ENCODE measurements at regions not wholly inside any gene's neighbourhood (a gene's known extent, or its start where the extent isn't known, plus 50 kb on each side); places are given as distances from the start of the nearest gene placed in this dataset.
"Not testable (repeated sequence)": the region's sequence is repeated elsewhere in the genome, so short reads cannot be mapped to it uniquely, and the experiment has no call there.

DNA sequence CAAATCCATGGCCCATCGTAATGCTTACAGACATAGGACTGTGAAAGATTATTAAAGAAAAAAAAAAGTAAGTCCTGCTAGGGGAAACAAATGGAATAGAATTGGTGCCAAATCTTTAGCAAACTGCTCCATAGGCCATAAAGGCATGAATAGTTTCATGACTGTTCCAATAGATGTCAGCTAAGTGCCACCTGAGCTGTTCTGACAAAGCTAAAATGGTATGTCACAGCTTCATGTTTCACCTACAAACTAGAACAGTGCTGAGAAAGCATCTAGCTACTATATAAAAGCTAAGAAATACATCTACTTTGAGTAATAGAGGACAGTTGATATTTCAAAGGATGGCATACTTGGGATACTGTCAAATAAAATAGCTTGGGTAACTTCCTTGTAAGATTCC is 771.6 kb upstream of the CA10 start:
- in situ Hi-C loops (cut with HindIII; ENCODE audit: low pct_unique_long_range_greater_than_20kb, low sequenced_read_pairs), result no loop called here
- DNase-seq (ENCODE audit: low read depth), result no peak

DNA sequence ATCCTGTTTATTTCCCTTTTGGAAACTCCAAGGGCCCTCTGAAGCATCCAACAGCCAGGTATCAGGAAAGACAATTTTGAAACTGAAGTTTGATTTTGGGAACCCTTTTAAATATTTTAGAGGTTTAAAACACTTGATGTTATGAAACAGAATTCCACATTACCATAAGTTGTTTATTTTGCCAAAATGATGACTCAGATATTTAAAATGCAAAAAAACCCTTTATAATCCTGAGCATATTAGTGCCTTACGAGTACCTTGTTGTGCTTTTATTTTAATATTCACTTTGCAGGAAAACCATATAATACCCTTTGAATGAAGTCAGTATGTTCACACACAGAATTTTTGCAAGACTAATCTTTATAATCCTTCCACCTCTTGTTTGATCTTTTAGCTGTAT is 765.1 kb upstream of the CA10 start:
- no peak for DNase-seq (ENCODE audit: low read depth)
- in situ Hi-C loops (cut with HindIII; ENCODE audit: low pct_unique_long_range_greater_than_20kb, low sequenced_read_pairs), result no loop called here

DNA sequence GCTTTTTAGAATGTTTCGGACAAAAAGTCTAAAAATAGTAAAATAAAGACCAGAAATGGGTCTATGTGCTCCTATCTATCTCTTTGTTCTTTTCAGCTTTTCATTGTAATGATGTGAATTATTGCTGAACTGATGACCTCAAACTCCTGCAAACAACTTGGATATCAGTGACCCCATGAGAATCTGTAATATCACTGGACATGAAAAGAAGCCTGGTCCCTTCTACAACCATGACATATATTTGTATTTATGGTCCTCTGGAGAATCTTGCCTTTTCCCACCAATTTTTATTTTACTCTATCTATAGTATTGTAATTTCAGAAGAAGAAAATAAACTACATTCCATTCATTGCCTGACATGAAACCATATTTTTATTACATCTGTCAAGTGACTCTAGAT is 740.7 kb upstream of the CA10 start:
- in situ Hi-C loops (cut with HindIII; ENCODE audit: low pct_unique_long_range_greater_than_20kb, low sequenced_read_pairs), result no loop called here
- DNase-seq (ENCODE audit: low read depth), result no peak

DNA sequence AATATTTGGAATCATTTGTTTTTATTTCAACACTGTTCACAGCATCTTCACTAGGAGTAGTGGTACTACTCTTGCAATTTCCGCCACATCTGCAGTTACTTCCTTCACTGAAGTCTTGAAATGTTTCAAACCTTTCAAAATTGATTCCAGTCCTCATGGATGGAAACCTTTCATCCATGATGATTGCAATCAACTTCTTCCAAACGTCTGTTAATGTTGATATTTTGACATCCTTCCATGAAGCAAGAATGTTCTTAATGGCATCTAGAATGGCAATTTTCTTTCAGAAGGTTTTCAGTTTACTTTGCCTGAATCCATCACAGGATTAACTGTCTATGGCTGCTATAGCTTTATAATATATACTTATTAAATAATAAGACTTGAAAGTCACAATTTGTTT is 736.8 kb upstream of the CA10 start:
- in situ Hi-C loops (cut with HindIII; ENCODE audit: low pct_unique_long_range_greater_than_20kb, low sequenced_read_pairs), result no loop called here
- DNase-seq (ENCODE audit: low read depth), result no peak

DNA sequence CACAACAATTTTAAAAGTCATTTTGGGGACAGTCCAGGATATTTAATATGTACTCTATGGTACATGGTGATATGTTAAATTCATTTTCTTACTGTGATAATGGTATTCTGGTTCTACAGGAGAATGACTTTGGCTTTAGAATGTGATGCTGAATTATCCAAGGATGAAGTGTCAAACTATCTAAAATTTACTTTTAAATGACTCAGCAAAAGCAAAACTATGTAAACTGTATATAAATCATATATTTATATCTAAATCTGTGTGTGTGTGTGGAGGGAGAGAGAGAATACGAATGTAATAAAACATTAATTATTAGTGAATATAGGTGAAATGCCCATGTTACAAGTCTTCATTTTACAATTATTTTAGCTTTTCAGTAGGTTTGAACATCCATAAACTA is 733.8 kb upstream of the CA10 start:
- DNase-seq (ENCODE audit: low read depth), result no peak
- in situ Hi-C loops (cut with HindIII; ENCODE audit: low pct_unique_long_range_greater_than_20kb, low sequenced_read_pairs), result no loop called here

DNA sequence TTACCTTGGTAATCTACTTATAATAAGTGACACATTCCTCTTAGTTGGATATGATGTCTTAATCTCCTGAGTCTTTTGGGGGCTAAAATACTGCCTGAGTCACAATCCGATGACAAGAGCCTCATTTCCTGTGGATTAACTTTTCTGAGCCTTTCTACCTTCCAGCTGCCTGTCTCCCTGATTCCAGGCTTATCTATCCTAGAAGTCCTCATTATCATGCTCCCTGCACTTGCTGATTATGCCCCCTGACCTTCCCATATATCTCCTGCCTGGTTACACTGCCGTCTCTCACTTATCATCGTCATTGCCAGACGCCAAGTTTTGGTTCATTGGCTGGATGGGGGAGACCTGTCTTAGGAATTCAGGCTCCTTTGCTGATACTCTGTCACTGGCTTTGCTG is 727.4 kb upstream of the CA10 start:
- no peak for DNase-seq (ENCODE audit: low read depth)
- in situ Hi-C loops (cut with HindIII; ENCODE audit: low pct_unique_long_range_greater_than_20kb, low sequenced_read_pairs), result no loop called here

DNA sequence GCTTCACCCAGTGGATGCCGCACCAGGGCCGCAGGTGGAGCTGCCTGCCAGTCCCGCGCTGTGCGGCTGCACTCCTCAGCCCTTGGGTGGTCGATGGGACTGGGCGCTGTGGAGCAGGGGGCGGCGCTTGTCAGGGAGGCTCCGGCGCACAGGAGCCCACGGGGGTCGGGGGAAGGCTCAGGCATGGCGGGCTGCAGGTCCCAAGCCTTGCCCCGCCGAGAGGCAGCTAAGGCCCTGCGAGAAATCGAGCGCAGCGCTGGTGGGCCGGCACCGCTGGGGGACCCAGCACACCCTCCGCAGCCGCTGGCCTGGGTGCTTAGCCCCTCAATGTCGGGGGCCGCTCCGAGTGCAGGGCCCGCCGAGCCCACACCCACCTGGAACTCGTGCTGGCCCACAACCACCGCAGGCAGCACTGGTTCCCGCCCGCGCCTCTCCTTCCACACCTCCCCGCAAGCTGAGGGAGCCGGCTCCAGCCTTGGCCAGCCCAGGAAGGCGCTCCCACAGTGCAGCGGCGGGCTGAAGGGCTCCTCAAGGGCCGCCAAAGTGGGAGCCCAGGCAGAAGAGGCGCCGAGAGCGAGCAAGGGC is 725.5 kb upstream of the CA10 start:
- in situ Hi-C loops (cut with HindIII; ENCODE audit: low pct_unique_long_range_greater_than_20kb, low sequenced_read_pairs); DNase-seq (ENCODE audit: low read depth): not testable (repeated sequence)

DNA sequence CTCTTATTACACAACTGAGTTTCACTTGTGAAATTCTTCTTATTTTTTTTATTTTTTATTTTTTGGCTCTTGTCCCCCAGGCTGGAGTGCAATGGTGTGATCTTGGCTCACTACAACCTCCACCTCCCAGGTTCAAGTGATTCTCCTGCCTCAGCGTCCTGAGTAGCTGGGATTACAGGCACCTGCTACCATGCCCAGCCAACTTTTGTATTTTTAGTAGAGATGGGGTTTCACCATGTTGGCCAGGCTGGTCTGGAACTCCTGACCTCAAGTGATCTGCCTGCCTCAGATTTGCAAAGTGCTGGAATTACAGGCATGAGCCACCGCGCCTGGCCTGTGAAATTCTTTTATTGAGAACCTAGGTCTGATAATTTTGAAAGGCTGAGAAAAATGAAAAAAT is 688.3 kb upstream of the CA10 start:
- in situ Hi-C loops (cut with HindIII; ENCODE audit: low pct_unique_long_range_greater_than_20kb, low sequenced_read_pairs), result not testable (repeated sequence)

DNA sequence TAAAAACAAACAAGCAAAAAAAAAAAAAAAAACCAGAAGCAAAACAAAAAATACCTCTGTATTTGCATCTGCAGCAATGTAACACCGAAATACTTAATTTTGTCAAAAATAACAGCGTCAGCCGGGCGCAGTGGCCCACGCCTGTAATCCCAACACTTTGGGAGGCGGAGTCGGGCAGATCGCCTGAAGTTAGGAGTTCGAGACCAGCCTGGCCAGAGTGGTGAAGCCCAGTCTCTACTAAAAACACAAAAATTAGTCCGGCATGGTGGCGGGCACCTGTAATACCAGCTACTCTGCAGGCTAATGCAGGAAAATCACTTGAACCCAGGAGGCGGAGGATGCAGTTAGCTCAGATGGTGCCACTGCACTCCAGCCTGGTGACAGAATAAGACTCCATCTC is 683.5 kb upstream of the CA10 start:
- DNase-seq (ENCODE audit: low read depth), result no peak
- in situ Hi-C loops (cut with HindIII; ENCODE audit: low pct_unique_long_range_greater_than_20kb, low sequenced_read_pairs), result no loop called here

More for the DNA sequence above, 688.3 kb upstream of the CA10 start:
- not testable (repeated sequence) for DNase-seq (ENCODE audit: low read depth)

DNA sequence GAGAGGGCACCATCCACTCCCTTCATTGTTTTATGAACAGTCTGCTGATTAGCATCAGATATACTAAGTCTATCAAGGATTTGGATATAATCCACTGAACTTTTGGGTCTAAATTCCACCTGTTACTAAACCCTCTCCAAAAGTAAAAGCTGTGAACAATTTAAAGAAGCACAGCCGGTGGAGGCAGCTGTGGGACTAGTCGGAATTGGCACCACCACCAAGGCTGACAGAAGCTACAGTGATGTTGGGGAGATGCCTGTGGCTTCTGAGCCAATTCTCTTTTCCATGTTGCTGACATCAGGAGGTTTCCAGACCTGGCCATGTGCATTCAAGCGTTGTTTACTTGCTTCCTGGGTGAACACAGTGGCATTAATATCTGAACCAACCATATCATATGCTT is 679.0 kb upstream of the CA10 start:
- in situ Hi-C loops (cut with HindIII; ENCODE audit: low pct_unique_long_range_greater_than_20kb, low sequenced_read_pairs), result no loop called here
- DNase-seq (ENCODE audit: low read depth), result no peak

DNA sequence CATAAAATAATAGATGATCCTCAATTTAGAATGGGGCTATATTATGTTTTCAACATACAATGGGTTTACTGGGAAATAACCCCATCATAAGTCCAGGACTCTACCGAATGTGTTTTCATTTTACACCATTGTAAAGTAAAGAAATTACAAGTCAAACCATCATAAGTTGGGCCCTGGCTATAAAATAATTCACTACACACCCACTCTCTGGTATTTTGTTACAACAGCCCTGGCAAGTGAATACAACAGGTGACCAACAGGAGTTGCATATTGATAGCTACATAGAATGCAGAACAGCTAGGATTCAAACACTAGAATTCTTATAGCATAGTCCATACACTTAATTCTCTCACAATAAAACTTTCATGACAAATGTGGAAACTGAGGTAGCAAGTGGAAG is 673.0 kb upstream of the CA10 start:
- in situ Hi-C loops (cut with HindIII; ENCODE audit: low pct_unique_long_range_greater_than_20kb, low sequenced_read_pairs), result no loop called here
- no peak for DNase-seq (ENCODE audit: low read depth)

DNA sequence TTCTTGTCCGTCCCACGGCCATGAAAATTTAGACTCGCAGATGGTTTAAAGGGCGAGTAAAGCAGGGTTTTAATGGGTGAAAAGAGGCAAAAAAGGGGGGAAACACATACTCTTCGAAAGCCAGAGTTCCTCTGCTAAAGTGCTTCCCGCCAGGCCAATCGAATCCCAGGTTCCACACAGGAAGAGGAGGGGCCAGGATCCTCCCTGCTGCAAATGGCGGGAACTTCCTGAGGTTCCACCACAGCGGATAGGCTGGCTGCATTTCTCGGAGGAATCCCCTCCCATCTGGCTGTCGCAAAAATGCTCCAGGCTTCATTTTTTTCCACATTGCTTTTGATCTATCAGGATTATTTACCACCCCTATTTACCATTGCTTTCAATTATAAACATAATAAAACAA is 670.1 kb upstream of the CA10 start:
- in situ Hi-C loops (cut with HindIII; ENCODE audit: low pct_unique_long_range_greater_than_20kb, low sequenced_read_pairs), result no loop called here
- DNase-seq (ENCODE audit: low read depth), result no peak

DNA sequence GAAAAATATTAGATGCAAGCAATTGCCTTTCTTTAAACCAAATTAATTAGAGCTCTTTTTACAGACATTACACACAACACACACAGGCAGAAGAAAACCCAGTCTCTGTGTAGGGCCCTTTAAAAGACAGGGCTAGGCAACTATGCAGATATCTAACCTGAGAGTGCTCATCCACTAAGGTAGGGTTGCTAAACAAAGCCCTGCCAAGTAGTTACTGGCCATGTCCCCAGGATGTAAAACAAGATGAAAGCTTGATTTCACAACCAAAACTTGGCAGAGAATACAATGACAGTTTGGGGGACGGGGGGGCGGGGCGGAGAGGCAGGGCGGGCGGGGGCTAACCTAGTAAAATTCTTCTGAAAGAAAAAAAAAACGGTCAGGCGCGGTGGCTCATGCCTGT is 669.0 kb upstream of the CA10 start:
- in situ Hi-C loops (cut with HindIII; ENCODE audit: low pct_unique_long_range_greater_than_20kb, low sequenced_read_pairs), result no loop called here
- DNase-seq (ENCODE audit: low read depth), result no peak

DNA sequence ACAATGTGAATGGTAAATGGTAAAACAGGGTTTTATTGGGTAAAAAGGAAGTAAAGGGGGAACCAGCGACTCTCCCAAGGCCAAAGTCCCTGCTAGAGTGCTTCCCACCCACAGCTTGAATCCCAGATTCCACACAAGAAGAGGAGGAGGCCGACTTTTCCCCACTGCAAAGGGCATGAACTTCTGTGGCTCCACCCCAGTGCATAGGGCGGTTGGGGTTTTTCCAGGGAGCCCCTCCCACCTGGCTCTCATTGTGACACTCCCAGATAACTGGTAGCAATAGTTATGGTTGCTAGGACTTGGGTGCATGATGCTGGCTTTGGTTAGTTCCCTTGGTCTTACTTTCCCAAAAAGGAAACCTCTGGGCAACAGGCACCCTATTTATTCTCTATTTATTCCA is 666.0 kb upstream of the CA10 start:
- no peak for DNase-seq (ENCODE audit: low read depth)
- in situ Hi-C loops (cut with HindIII; ENCODE audit: low pct_unique_long_range_greater_than_20kb, low sequenced_read_pairs), result no loop called here

DNA sequence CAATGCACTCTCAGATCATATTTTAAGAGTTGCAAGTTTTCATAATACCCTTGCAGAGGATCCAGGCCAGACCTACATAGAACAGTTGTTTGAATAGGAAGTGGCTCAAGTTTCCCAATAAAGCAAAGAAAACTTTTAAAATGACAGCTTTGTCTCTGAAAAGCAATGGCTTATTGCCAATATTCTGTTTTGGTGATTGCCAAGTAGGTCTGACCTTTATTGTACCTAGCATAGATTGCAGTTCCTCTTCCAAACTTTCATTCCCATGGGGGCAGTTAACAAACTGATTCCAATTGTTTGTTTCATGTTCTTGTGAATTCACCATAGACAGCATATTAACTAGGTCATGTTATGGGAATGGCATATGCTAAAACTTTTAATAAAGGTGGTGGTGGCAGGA is 664.6 kb upstream of the CA10 start:
- in situ Hi-C loops (cut with HindIII; ENCODE audit: low pct_unique_long_range_greater_than_20kb, low sequenced_read_pairs), result no loop called here
- DNase-seq (ENCODE audit: low read depth), result no peak

DNA sequence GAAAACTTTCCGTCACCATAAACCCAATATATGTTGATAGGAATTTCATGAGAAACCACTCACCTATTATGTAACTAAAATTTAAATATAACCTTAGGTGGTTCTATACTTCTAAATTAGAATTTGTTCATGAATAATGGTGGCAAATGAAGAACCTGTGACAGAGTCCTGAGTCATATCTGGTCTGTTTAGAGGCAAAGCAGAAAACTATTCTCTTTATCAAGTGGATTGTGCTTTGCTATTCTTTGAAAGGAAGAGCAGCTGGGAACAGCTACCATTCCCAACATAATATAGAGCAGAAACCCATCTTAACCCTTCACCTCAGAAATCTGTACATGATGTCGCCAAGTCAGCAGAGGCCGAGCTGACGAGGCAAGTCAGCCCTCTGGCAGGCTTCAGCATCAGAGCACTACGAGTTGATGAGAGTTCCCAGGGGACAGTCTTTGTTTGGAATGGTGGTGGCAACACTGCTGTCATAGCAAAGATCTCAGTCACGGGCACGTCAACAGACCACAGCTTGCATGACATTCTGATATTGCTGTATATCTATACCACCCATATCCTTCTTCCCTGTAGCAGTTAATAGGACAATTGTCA is 631.9 kb upstream of the CA10 start:
- DNase-seq (ENCODE audit: low read depth), result no peak
- in situ Hi-C loops (cut with HindIII; ENCODE audit: low pct_unique_long_range_greater_than_20kb, low sequenced_read_pairs), result no loop called here

DNA sequence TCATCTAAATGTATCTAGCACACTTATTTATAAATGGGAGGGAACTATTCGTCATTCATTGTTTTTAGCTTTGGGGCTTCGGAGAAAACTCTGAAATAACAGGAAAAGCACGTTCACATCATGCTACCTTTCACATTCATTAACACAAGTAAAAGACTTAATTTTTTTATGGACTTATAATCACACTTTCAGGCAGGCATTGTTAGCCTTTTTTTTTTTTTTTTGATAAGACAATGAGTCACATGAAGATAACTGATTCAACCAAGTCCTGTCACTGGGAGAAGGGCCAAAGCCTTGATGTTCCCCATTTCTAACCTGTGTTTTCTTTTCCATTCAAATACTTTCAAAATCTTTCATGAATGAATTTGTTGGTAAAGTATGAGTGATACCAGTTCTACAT is 631.3 kb upstream of the CA10 start:
- in situ Hi-C loops (cut with HindIII; ENCODE audit: low pct_unique_long_range_greater_than_20kb, low sequenced_read_pairs), result no loop called here
- DNase-seq (ENCODE audit: low read depth), result no peak

DNA sequence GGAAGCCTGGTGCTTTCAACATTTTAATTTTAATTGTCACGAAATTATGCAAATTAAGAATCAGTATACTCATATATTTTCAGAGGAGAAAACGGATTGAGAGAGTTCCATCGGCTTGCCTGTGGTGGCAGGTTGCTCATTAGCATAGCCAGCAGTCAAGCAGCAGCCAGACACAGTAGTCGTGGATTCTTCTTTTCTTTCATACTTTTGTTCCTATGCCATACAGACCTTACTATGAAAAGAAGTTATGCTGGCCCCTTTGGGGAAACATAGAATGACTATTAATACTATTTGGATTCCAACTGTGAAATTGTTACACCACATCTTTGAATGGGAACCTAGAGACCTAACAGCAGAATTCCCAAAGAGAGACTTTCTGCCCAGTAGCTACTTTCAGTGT is 617.7 kb upstream of the CA10 start:
- no peak for DNase-seq (ENCODE audit: low read depth)
- in situ Hi-C loops (cut with HindIII; ENCODE audit: low pct_unique_long_range_greater_than_20kb, low sequenced_read_pairs), result no loop called here

DNA sequence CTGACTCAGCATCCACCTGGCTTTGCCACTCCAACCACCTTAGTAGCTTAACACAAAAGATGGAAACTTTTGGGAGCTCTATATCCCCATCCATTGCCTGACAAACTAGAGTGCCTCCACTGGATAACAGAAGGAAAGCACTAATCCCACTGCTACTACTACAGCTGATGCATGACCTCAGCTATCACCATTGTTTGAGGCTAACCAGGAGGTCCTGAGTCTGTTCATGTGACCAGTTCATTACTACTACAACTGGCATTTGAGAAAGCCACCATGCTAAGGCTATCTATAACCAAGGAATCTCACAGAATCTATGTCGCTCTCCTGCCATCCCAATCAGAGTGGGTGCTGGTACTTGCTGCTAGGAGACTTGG is 604.3 kb upstream of the CA10 start:
- in situ Hi-C loops (cut with HindIII; ENCODE audit: low pct_unique_long_range_greater_than_20kb, low sequenced_read_pairs), result no loop called here
- no peak for DNase-seq (ENCODE audit: low read depth)

DNA sequence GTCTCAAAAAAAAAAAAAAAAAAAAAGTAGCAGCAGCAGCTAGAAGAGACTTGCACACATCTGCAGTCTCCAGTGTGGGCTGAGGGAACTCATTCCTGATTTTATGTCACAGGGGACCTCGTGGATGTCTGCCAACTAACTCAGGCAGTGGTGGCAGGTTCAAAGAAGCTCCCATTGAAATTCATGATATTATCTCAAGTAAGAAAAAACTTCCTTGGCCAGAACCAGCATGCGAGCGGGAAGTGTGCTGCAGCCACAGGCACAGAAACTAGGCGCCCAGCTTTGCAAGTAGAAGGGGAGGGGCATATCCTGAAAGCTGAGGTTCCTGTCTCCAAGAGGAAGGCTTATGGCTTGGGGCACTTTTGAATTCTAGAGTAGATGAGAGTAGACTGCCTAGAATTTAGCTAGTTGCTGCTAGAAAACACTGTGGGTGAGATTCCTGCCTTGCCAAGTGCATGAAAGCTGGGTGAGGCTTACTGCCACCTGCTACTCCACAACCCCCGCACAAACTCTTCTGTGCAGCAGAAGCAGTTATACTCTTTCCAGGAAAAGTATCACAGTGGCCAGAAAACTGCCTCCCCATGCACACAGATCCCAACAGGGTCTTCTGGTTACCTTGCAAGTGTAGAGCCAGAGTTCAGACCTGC is 603.8 kb upstream of the CA10 start:
- no peak for DNase-seq (ENCODE audit: low read depth)
- in situ Hi-C loops (cut with HindIII; ENCODE audit: low pct_unique_long_range_greater_than_20kb, low sequenced_read_pairs), result no loop called here

Data from Caki2 (cell line).